ENCODE measurements at regions not wholly inside any gene's neighbourhood (a gene's known extent, or its start where the extent isn't known, plus 50 kb on each side); places are given as distances from the start of the nearest gene placed in this dataset.

DNA sequence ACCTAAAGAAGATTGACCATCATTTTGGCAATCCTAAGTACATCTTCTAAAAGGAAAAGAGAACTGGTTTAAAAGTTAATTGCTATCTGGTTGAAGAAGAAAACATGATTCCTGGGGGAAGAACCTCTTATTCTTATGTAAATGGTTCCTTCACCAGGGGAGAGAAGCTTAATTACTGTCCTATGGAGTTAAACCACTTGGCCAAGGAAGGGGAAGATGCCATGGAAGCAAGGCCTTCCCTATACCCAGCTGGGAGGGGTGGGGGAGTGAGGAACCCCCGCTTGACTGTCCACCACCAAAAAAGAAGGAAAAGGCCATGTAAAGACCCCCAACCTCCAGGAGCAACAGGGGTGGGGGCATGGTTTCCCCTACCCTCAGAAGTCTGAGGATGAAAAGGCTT is 962.1 kb downstream of the GRIK2 start:
- Histone ChIP-seq H3K4me3 (ENCODE audit: insufficient read depth, low read depth, low read length) (no peak overlapping the region), H3K27me3 (ENCODE audit: control insufficient read depth, insufficient read depth, low read length, poor library complexity, severe bottlenecking) (no peaks in the 10 kb centered on the region), H3K36me3 (ENCODE audit: control insufficient read depth, insufficient read depth, low read length) (no peaks in the 10 kb centered on the region), H3K27ac (ENCODE audit: insufficient read depth, low read depth, low read length, poor library complexity, severe bottlenecking) (no peak overlapping the region), H3K4me1 (ENCODE audit: control insufficient read depth, insufficient read depth, low read length) (no peaks in the 10 kb centered on the region), H3K9me3 (ENCODE audit: control insufficient read depth, low read length) (no peaks in the 10 kb centered on the region)
- WGBS, 2 experiments, result 22% methylated on average over 1 of the region's 1 CpG; no CpG with 5 or more reads in 1 of the 2 experiments

DNA sequence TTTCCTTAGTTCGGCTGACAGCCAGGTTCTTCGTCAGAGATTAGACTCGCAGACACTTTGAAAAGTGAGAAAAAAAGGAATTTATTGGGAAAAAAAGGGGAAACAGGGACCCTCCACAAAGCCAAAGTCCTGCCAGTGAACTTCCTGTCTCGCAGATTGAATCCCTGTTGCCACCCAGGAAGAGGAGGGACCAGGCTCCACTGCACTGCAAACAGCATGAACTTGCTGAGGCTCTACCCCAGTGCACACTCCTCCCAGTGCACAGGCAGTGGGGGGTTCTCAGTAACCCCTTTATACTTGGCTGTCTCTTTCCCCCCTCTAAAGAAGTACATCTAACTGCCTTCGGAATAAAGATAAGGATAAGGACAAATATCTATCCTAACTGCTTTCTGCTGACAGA is 959.0 kb downstream of the GRIK2 start:
- Histone ChIP-seq H3K4me1 (ENCODE audit: control insufficient read depth, insufficient read depth, low read length) (no peaks in the 10 kb centered on the region), H3K27ac (ENCODE audit: insufficient read depth, low read depth, low read length, poor library complexity, severe bottlenecking) (no peak overlapping the region), H3K27me3 (ENCODE audit: control insufficient read depth, insufficient read depth, low read length, poor library complexity, severe bottlenecking) (no peaks in the 10 kb centered on the region), H3K9me3 (ENCODE audit: control insufficient read depth, low read length) (no peaks in the 10 kb centered on the region), H3K4me3 (ENCODE audit: insufficient read depth, low read depth, low read length) (no peak overlapping the region), H3K36me3 (ENCODE audit: control insufficient read depth, insufficient read depth, low read length) (no peaks in the 10 kb centered on the region)
- 96 to 97% methylated on average over 5 of the region's 5 CpGs for WGBS, 2 experiments

DNA sequence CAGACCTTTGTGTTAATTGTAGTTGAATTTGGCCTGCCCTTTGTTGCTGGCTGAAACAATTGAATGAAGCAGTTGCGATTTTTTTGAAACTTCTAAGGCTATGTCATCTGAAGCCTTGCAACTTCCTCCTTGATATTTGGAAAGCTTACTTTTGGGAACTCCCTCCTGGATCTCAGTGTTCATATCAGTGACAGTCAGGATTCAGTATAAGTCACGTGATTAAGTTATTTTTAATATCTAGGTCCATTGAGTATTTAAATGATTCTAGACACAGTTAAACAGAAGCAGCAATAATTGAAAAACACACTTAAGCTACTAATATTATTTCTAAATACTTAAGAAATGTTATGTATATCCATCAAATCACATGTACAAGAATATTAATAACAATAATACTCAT is 951.3 kb downstream of the GRIK2 start:
- H3K27ac ChIP-seq (ENCODE audit: insufficient read depth, low read depth, low read length, poor library complexity, severe bottlenecking), result no peak overlapping the region
- H3K9me3 ChIP-seq (ENCODE audit: control insufficient read depth, low read length), result no peaks in the 10 kb centered on the region

DNA sequence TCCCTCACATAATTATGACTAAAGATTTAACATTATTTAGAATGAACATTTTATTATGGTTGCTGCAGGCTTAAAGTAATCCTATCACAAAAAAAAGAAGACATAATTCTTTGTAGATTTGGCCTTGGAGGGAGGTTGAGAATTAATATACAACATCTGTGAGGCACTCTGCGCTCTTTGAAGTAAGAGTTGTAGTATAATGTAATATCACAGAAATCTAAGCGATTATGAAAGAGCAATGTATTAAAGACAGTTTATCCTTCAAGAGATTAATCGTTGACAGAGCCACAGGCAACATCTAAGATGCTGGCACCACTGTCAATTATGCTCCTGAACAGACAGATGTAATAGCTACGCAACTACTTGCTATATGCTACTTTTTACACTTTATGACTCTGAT is 946.8 kb downstream of the GRIK2 start:
- WGBS, 2 experiments, result 94 to 97% methylated on average over 3 to 4 of the region's 4 CpGs
- no peak overlapping the region for H3K27ac ChIP-seq (ENCODE audit: insufficient read depth, low read depth, low read length, poor library complexity, severe bottlenecking)
- H3K27me3 ChIP-seq (ENCODE audit: control insufficient read depth, insufficient read depth, low read length, poor library complexity, severe bottlenecking), result no peaks in the 10 kb centered on the region
- no peak overlapping the region for H3K4me3 ChIP-seq (ENCODE audit: insufficient read depth, low read depth, low read length)
- H3K4me1 ChIP-seq (ENCODE audit: control insufficient read depth, insufficient read depth, low read length), result no peaks in the 10 kb centered on the region
- H3K9me3 ChIP-seq (ENCODE audit: control insufficient read depth, low read length), result no peaks in the 10 kb centered on the region
- no peaks in the 10 kb centered on the region for H3K36me3 ChIP-seq (ENCODE audit: control insufficient read depth, insufficient read depth, low read length)

More for the DNA sequence above, 951.3 kb downstream of the GRIK2 start:
- no peaks in the 10 kb centered on the region for H3K4me1 ChIP-seq (ENCODE audit: control insufficient read depth, insufficient read depth, low read length)
- no peaks in the 10 kb centered on the region for H3K36me3 ChIP-seq (ENCODE audit: control insufficient read depth, insufficient read depth, low read length)
- WGBS, 2 experiments, result 87 to 100% methylated on average over 1 to 2 of the region's 2 CpGs
- H3K27me3 ChIP-seq (ENCODE audit: control insufficient read depth, insufficient read depth, low read length, poor library complexity, severe bottlenecking), result no peaks in the 10 kb centered on the region
- no peak overlapping the region for H3K4me3 ChIP-seq (ENCODE audit: insufficient read depth, low read depth, low read length)

DNA sequence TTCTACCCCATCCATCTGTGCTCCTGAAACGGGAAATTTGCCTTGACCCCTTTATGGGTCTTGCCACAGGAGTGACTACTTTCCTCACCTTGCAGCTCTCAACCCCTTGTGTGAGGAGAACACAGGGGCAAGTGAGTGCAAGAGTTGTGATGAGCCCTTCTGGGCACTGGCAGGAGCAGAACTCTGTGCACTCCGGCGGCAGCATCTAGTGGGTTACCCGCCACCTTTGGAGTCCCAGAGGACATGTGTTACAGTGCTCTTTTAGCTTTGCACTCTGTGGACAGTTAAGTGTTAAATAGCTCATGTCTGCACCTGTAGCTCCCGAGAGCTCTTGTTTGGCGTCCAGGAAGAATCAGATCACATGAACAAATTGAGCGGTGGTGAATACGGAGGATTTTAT is 940.2 kb downstream of the GRIK2 start:
- no peak overlapping the region for H3K27ac ChIP-seq (ENCODE audit: insufficient read depth, low read depth, low read length, poor library complexity, severe bottlenecking)
- no peaks in the 10 kb centered on the region for H3K27me3 ChIP-seq (ENCODE audit: control insufficient read depth, insufficient read depth, low read length, poor library complexity, severe bottlenecking)
- H3K4me3 ChIP-seq (ENCODE audit: insufficient read depth, low read depth, low read length), result no peak overlapping the region
- WGBS, 2 experiments, result 93 to 94% methylated on average over 8 of the region's 8 CpGs
- no peaks in the 10 kb centered on the region for H3K9me3 ChIP-seq (ENCODE audit: control insufficient read depth, low read length)
- no peaks in the 10 kb centered on the region for H3K36me3 ChIP-seq (ENCODE audit: control insufficient read depth, insufficient read depth, low read length)
- H3K4me1 ChIP-seq (ENCODE audit: control insufficient read depth, insufficient read depth, low read length), result no peaks in the 10 kb centered on the region

DNA sequence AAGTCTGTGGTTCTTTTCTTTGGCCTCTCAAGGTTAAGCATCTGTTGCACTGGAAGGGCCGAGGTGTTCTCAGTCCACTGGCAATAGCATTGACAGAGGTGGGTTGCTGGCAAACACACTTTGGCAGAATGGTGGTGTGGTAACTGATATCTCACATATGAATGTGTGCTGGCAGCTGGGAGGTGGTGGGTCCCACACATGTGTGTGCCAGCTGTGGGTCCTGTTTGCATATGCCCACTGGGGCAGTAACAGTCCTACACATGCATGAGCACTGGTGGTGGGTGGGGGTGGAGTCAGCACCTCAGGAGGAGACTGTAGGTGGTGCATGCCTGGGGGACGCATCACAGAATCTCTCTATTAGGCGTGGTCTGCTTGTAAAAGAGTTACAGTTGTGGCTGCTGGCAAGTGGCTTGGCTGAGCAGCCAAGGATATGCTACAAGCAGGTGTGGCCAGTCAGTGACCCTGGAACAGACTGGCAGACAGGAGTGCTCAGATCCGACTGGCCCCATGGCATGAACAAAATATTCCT is 934.3 kb downstream of the GRIK2 start:
- no peaks in the 10 kb centered on the region for H3K27me3 ChIP-seq (ENCODE audit: control insufficient read depth, insufficient read depth, low read length, poor library complexity, severe bottlenecking)
- H3K27ac ChIP-seq (ENCODE audit: insufficient read depth, low read depth, low read length, poor library complexity, severe bottlenecking), result no peak overlapping the region
- no peak overlapping the region for H3K4me3 ChIP-seq (ENCODE audit: insufficient read depth, low read depth, low read length)
- no peaks in the 10 kb centered on the region for H3K9me3 ChIP-seq (ENCODE audit: control insufficient read depth, low read length)
- H3K4me1 ChIP-seq (ENCODE audit: control insufficient read depth, insufficient read depth, low read length), result no peaks in the 10 kb centered on the region
- 89 to 93% methylated on average over 4 of the region's 4 CpGs for WGBS, 2 experiments
- H3K36me3 ChIP-seq (ENCODE audit: control insufficient read depth, insufficient read depth, low read length), result no peaks in the 10 kb centered on the region

DNA sequence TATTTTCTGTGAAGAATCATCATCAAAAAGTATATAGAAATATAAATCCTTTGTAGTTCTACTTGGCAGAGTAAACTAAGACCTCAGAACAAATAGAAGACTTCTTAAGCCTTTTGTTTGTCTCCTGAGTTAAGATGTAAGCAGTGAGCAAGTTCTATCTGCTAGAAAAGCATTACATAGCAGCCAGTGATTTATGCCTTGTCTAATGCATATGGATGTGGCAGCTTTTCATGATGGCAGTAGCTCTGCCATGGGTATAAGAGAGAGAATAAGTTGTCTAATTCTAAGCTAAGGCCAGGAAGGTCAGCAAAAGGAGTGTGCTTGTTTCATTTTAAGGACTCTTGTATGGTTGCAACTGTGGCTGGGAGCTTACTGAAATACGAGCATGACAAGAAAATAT is 920.2 kb downstream of the GRIK2 start:
- 89 to 100% methylated on average over 1 of the region's 1 CpG for WGBS, 2 experiments
- H3K36me3 ChIP-seq (ENCODE audit: control insufficient read depth, insufficient read depth, low read length), result no peaks in the 10 kb centered on the region
- H3K27ac ChIP-seq (ENCODE audit: insufficient read depth, low read depth, low read length, poor library complexity, severe bottlenecking), result no peak overlapping the region
- H3K4me3 ChIP-seq (ENCODE audit: insufficient read depth, low read depth, low read length), result no peak overlapping the region
- H3K9me3 ChIP-seq (ENCODE audit: control insufficient read depth, low read length), result no peaks in the 10 kb centered on the region
- H3K27me3 ChIP-seq (ENCODE audit: control insufficient read depth, insufficient read depth, low read length, poor library complexity, severe bottlenecking), result no peaks in the 10 kb centered on the region
- no peaks in the 10 kb centered on the region for H3K4me1 ChIP-seq (ENCODE audit: control insufficient read depth, insufficient read depth, low read length)

DNA sequence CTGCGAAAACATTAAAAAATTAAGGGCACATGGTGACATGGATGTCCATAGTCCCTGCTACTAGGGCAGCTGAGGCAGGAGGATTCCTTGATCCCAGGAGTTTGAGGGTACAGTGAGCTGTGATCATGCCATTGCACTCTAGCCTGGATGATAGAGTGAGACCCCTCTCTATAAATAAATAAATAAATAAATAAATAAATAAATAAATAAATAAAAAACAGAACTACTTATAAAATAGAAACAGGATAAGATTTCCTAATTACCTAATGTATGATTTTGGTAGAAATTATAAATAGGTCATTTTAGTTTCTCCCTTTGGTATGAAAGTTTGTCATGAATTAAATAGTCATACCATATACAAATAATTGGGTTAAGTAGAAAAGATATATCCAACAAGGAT is 916.2 kb downstream of the GRIK2 start:
- no peaks in the 10 kb centered on the region for H3K4me1 ChIP-seq (ENCODE audit: control insufficient read depth, insufficient read depth, low read length)
- H3K36me3 ChIP-seq (ENCODE audit: control insufficient read depth, insufficient read depth, low read length), result no peaks in the 10 kb centered on the region
- no peak overlapping the region for H3K4me3 ChIP-seq (ENCODE audit: insufficient read depth, low read depth, low read length)
- no peak overlapping the region for H3K27ac ChIP-seq (ENCODE audit: insufficient read depth, low read depth, low read length, poor library complexity, severe bottlenecking)
- H3K27me3 ChIP-seq (ENCODE audit: control insufficient read depth, insufficient read depth, low read length, poor library complexity, severe bottlenecking), result no peaks in the 10 kb centered on the region
- 97 to 98% methylated on average over 1 of the region's 1 CpG for WGBS, 2 experiments
- no peaks in the 10 kb centered on the region for H3K9me3 ChIP-seq (ENCODE audit: control insufficient read depth, low read length)

DNA sequence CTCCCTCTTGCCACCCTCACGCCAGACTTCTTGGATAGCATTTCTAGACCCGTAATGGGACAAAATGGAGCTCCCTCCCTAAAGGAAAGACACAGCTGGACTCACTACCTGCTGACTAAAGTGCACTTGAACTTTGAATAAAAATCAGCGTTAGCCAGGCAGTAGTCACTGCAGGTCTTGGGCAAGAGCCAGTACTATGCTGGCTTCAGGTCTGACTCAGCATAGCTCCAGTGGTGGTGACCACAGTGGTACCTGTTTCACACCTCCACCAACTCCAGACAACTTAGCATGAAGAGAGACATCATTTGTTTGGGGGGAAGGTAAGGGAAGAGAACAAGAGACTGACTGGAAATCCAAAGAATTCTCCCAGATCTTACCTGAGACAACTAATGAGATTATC is 906.8 kb downstream of the GRIK2 start:
- H3K27me3 ChIP-seq (ENCODE audit: control insufficient read depth, insufficient read depth, low read length, poor library complexity, severe bottlenecking), result no peaks in the 10 kb centered on the region
- no peaks in the 10 kb centered on the region for H3K4me1 ChIP-seq (ENCODE audit: control insufficient read depth, insufficient read depth, low read length)
- WGBS, 2 experiments, result 95% methylated on average over 3 of the region's 3 CpGs
- H3K36me3 ChIP-seq (ENCODE audit: control insufficient read depth, insufficient read depth, low read length), result no peaks in the 10 kb centered on the region
- no peak overlapping the region for H3K27ac ChIP-seq (ENCODE audit: insufficient read depth, low read depth, low read length, poor library complexity, severe bottlenecking)
- no peak overlapping the region for H3K4me3 ChIP-seq (ENCODE audit: insufficient read depth, low read depth, low read length)
- no peaks in the 10 kb centered on the region for H3K9me3 ChIP-seq (ENCODE audit: control insufficient read depth, low read length)

DNA sequence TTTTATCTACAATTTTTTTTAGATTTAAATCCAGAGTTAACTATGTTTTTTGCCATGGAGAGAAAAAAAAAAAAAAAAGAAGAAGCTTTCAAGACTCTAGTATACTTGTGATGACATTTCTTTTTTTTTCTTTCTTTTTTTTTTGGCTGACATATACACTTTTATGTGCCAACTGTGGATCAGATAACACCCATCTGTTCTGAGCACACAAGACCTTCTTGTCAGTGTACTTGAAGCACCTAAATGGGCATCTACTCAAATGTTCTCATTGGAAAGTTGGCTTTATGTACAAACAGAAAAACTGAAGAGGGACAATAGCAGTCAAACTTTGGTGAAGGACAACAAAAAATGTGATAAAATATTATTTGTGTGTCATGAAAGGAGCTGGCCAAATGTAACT is 904.5 kb downstream of the GRIK2 start:
- no peak overlapping the region for H3K4me3 ChIP-seq (ENCODE audit: insufficient read depth, low read depth, low read length)
- no peaks in the 10 kb centered on the region for H3K9me3 ChIP-seq (ENCODE audit: control insufficient read depth, low read length)
- H3K27ac ChIP-seq (ENCODE audit: insufficient read depth, low read depth, low read length, poor library complexity, severe bottlenecking), result no peak overlapping the region
- H3K27me3 ChIP-seq (ENCODE audit: control insufficient read depth, insufficient read depth, low read length, poor library complexity, severe bottlenecking), result no peaks in the 10 kb centered on the region
- no peaks in the 10 kb centered on the region for H3K36me3 ChIP-seq (ENCODE audit: control insufficient read depth, insufficient read depth, low read length)
- no peaks in the 10 kb centered on the region for H3K4me1 ChIP-seq (ENCODE audit: control insufficient read depth, insufficient read depth, low read length)
